ENCODE measurements at regions not wholly inside any gene's neighbourhood (a gene's known extent, or its start where the extent isn't known, plus 50 kb on each side); places are given as distances from the start of the nearest gene placed in this dataset.

GRCh38 chr5:93916872-93917271 lies 175.5 kb upstream of the POU5F2 start:
- no peaks in the 10 kb centered on the region for H4K20me1 ChIP-seq (ENCODE audit: insufficient read depth, low read length)
- H2AFZ ChIP-seq (ENCODE audit: low read length), result no peak overlapping the region
- peaks cover 9% of the 10 kb centered on the region; the same call in 1 of the 2 replicates for H3K4me1 ChIP-seq (ENCODE audit: insufficient read depth, low read length)
- ChIA-PET CTCF (ENCODE audit: low intra/inter-chr PET ratio, low total read pairs) (no interaction called here), POLR2A (no interaction called here)
- H3K9ac ChIP-seq (ENCODE audit: insufficient read depth, low read depth, low read length), result no peak overlapping the region
- BruUV-seq (replicated peaks), result no TSS peak
- FAIRE-seq (no peak), ATAC-seq (no peak), DNase-seq (ENCODE audit: low spot score) (no peak)
- no peak for TF ChIP-seq ATF7-NPFF (CRISPR knock-in tag; IDR thresholded peaks at IDR 0.05; ENCODE audit: low read depth)
- TF ChIP-seq ZNF430 (CRISPR knock-in tag; IDR thresholded peaks at IDR 0.05), result no peak
- H3K4me2 ChIP-seq (ENCODE audit: low read depth, low read length), result no peak overlapping the region
- H3K9me3 ChIP-seq (ENCODE audit: low read length), result no peaks in the 10 kb centered on the region
- no peak overlapping the region for H3K4me3 ChIP-seq (replicated peaks in 1 of 3; ENCODE audit: insufficient read depth in 1 of 3, low read depth in 2 of 3, low read length in 3 of 3)
- H3K27me3 ChIP-seq (ENCODE audit: control insufficient read depth in 1 of 2, insufficient read depth in 2 of 2, low read length in 2 of 2), result no peaks in the 10 kb centered on the region; a peak in 1 of 5 replicates
- no peaks in the 10 kb centered on the region for H3K36me3 ChIP-seq (replicated peaks in 1 of 2; ENCODE audit: control insufficient read depth in 1 of 2, insufficient read depth in 2 of 2, low read length in 2 of 2)
- 90% methylated on average over 1 of the region's 1 CpG for WGBS (ENCODE audit: low lambda C conversion rate)
- H3K27ac ChIP-seq (ENCODE audit: extremely low read length, insufficient read depth, low read length), result no peak overlapping the region
- no peaks in the 10 kb centered on the region for H3K79me2 ChIP-seq (ENCODE audit: insufficient read depth, low read length)
- in situ Hi-C loops (cut with HindIII; ENCODE audit: extremely low pct_ligation_motif_present, low pct_unique_long_range_greater_than_20kb), result loop anchor here (10.0 kb wide), 1 partner anchor 332 kb away; the partner anchor contains the start of genes NR2F1 and NR2F1-AS1
- intact Hi-C loops (cut with micrococcal nuclease; ENCODE audit: unreplicated experiment), result loop anchor here (5.0 kb wide), 2 partner anchors 110 kb away; no protein-coding TSS in a partner anchor

- H3K4me2 ChIP-seq (ENCODE audit: low read depth, low read length), result no peak overlapping the region
- H3K9me3 ChIP-seq (ENCODE audit: low read length), result no peaks in the 10 kb centered on the region
- intact Hi-C loops (cut with micrococcal nuclease; ENCODE audit: unreplicated experiment) (loop anchor here (1.0 to 5.0 kb wide), 6 partner anchors 108 to 1606 kb away; partner anchors contain the start of gene NR2F1), in situ Hi-C loops (cut with HindIII; ENCODE audit: extremely low pct_ligation_motif_present, low pct_unique_long_range_greater_than_20kb) (loop anchor here (10.0 kb wide), 1 partner anchor 330 kb away; the partner anchor contains the start of genes NR2F1 and NR2F1-AS1)
- peak; percentile 65 for ATAC-seq
- peak; percentile 32 for FAIRE-seq
- peaks cover 9% of the 10 kb centered on the region; the same call in 1 of the 2 replicates for H3K4me1 ChIP-seq (ENCODE audit: insufficient read depth, low read length)
- no peak overlapping the region for H2AFZ ChIP-seq (ENCODE audit: low read length)
- ChIA-PET CTCF (ENCODE audit: low intra/inter-chr PET ratio, low total read pairs) (interaction anchor here (1.3 to 2.0 kb wide), 2 partner anchors 334 to 1396 kb away, joined by 3 to 8 read pairs; partner anchors contain the start of gene NR2F1-AS1), POLR2A (no interaction called here)
- H4K20me1 ChIP-seq (ENCODE audit: insufficient read depth, low read length), result no peaks in the 10 kb centered on the region
- BruUV-seq (replicated peaks), result no TSS peak
- no peaks in the 10 kb centered on the region for H3K36me3 ChIP-seq (replicated peaks in 1 of 2; ENCODE audit: control insufficient read depth in 1 of 2, insufficient read depth in 2 of 2, low read length in 2 of 2)
- no peak overlapping the region for H3K4me3 ChIP-seq (replicated peaks in 1 of 3; ENCODE audit: insufficient read depth in 1 of 3, low read depth in 2 of 3, low read length in 3 of 3)
- no peak overlapping the region for H3K9ac ChIP-seq (ENCODE audit: insufficient read depth, low read depth, low read length)
- no peak overlapping the region for H3K27ac ChIP-seq (ENCODE audit: extremely low read length, insufficient read depth, low read length)
- H3K27me3 ChIP-seq (ENCODE audit: control insufficient read depth in 1 of 2, insufficient read depth in 2 of 2, low read length in 2 of 2), result no peaks in the 10 kb centered on the region; a peak in 1 of 5 replicates
- peak; percentile 50 for DNase-seq (ENCODE audit: low spot score)
- no peaks in the 10 kb centered on the region for H3K79me2 ChIP-seq (ENCODE audit: insufficient read depth, low read length)
- TF ChIP-seq ZNF768 (CRISPR knock-in tag; IDR thresholded peaks at IDR 0.05) (no peak), ZNF646 (CRISPR knock-in tag; IDR thresholded peaks at IDR 0.05) (no peak), FOXK1 (CRISPR knock-in tag; IDR thresholded peaks at IDR 0.05; ENCODE audit: borderline replicate concordance, low read depth) (peak; percentile 15; the same call in 1 of the 2 replicates), SMC3 (IDR thresholded peaks at IDR 0.05; ENCODE audit: low read length) (peak; percentile 61), ZNF562 (CRISPR knock-in tag; IDR thresholded peaks at IDR 0.05; ENCODE audit: borderline replicate concordance) (no peak), FOXA3 (CRISPR knock-in tag; IDR thresholded peaks at IDR 0.05) (peak; percentile 69), RAD21 (CRISPR knock-in tag; IDR thresholded peaks at IDR 0.05) (peak; percentile 51; the same call in 1 of the 2 replicates), FOXA1 (IDR thresholded peaks at IDR 0.05) (no peak), FOXA1 (CRISPR knock-in tag; IDR thresholded peaks at IDR 0.05) (peak; percentile 62), STAG1 (CRISPR knock-in tag; IDR thresholded peaks at IDR 0.05) (peak; percentile 76)
Observed at GRCh38 chr5:93915142-93915553, 173.7 kb upstream of the POU5F2 start.

All from HepG2 (cell line).